GM18499 (cell line): ENCODE measurements at regions not wholly inside any gene's neighbourhood (a gene's known extent, or its start where the extent isn't known, plus 50 kb on each side); places are given as distances from the start of the nearest gene placed in this dataset.

ENCODE experiments used
- ATAC-seq: cut with Tn5 transposase; IDR thresholded peaks from one replicate; pipeline ENCODE4 v1.9.1; 2021; ENCODE audit warnings: moderate number of reproducible peaks; ENCODE audit not compliant: insufficient read depth, unreplicated experiment

GRCh38 chr15:70227147-70227546 lies 129.4 kb upstream of the TLE3 start:
- no peak for ATAC-seq

DNA sequence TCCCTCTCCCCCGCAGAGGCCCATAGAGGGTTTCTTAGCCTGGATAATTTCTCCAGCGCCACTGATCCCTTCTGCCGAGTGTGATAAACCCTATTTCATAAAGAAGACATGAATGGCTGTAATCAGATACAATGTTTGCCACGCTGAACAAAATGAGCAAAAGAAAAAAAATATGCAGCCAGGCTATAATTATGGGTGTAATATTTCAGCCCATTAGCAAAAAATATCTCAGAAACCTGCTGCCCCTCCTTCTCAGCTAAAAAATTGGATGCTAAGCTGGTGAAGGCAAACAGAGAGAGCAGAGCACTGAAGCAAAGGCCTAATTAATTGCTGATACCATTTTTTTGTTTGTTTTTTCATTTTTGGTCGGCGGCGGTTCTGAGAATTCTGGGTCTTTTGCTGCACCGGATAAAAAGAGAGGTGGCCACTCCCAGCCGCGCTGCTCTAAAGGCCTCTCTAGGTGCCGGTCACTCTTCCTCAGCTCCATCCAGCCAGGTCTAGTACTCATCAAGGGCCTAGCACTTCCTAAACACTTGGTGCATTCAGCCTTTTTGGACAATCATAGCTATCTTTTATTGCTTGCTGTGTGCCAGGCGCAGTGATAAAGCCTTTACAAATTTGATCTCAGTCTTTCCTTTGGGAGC lies 128.7 kb upstream of the TLE3 start:
- ATAC-seq: no peak

GRCh38 chr15:70225416-70225815 lies 127.7 kb upstream of the TLE3 start:
- no peak for ATAC-seq

- ATAC-seq: no peak
These were observed 124.9 kb upstream of the TLE3 start for GRCh38 chr15:70222606-70223005.

DNA sequence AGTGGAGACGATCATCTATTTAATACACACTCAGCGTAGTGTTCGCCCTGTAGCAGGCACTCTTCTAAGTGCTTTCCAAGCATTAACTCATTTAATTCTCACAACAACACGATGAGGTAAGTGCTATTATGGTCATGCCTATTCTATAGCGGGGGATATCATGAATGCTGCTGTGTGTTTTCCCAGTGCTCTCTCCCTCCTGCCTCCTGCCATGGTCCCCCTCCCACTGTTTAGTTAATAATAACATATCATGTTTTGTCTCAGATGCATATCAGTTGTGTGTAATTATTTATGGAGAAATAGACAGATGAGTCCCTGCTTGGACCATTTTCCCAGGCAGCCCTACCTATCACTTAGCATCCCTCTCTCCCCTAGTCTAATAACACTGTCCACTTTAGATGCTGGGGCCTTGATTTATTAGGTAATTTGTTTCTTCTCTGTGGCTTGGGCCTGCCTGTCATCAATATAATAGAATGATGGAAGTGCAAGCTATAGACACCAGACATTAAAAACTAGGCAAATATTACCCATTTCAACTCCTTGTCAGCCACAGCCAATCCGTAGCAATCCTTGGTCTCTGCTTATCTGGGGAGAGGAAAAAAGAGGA lies 122.9 kb upstream of the TLE3 start:
- no peak for ATAC-seq

DNA sequence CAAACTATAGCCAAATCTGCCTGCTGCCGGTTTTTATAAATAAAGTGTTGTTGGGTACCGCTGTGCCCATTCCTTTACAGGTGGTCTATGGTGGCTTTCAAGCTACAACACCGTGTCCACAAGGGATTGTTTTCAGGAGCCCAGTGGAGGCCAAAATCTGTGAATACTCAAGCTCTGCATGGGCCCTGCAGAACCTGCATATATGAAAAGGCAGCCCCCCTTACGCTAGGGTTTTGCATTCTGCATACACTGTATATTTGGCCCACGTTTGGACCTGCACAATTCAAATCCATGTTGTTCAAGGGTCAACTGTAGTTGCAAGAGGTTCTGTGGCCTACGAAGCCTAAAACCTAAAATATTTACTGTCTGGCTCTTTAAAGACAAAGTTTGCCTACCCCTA lies 122.2 kb upstream of the TLE3 start:
- ATAC-seq: no peak

DNA sequence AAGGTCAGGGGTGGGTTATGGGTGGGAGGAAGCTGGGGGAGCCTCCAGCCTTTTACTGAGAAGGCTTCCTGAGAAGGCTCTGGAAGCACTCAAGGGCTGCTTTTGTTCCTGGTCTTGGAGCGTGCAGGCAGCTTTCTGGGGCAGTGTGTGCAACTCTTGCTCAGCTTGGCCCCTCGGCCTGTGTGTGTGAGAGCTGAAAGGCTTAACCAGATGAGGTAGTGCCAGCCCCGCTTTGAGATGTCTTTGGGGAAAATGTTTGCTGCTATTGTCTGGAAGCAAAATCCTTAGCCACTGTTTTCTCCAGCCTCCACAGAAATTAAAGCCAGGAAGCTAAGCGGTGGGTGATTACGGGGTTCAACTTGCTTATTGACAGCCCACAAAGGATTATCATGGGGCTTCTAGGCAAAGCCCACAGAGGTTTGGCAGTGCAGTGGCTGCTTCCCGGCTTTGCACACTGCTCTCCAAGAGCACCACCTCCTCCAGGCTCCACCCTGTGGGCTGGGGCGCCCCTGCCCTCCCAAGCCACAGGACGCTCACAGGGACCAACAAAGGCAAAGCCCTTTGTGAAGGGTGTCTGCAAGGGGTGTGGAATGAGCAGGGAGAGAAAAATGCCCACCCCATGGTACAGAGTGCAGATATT lies 121.7 kb upstream of the TLE3 start:
- no peak for ATAC-seq

- no peak for ATAC-seq
These were observed 119.8 kb upstream of the TLE3 start for GRCh38 chr15:70217226-70218160.

GRCh38 chr15:70215951-70216350 lies 118.2 kb upstream of the TLE3 start:
- no peak for ATAC-seq

DNA sequence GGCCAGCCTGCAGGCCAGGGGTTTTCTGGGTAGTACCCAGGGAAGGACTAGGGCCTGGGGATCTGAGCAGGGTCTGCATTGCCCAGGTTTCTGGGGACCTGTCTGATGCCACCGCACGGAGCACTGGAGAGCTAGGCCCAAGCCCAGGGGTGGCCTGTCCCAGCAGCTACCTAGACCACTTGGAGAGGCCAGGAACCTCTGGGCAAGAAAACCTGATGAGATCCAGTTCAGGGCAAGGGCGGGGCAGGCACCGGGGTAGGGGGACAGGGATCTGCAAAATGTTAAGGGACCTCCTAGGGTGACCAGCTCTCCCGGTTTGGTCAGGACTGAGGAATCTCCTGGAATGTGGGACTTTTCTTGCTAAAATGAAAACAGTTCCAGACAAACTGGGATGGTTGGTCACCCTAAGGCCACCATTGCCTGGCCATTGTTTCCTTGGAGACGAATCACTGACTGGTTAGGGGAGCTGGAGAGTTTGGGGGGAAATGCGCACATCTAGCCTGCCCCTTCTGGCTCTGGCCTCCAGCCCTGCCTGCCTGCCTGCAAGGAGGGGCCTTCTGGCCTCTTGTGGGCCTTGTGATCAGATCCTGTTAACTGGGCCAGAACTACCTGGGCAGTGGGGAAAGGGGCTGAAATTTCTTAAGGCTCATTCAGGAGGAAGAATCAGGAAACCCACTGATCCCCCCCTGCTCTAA lies 117.4 kb upstream of the TLE3 start:
- ATAC-seq: no peak

GRCh38 chr15:70214276-70214675 lies 116.6 kb upstream of the TLE3 start:
- no peak for ATAC-seq

- no peak for ATAC-seq
These were observed 116.1 kb upstream of the TLE3 start for GRCh38 chr15:70213794-70214193.

GRCh38 chr15:70212963-70213315 lies 115.2 kb upstream of the TLE3 start:
- ATAC-seq: no peak

DNA sequence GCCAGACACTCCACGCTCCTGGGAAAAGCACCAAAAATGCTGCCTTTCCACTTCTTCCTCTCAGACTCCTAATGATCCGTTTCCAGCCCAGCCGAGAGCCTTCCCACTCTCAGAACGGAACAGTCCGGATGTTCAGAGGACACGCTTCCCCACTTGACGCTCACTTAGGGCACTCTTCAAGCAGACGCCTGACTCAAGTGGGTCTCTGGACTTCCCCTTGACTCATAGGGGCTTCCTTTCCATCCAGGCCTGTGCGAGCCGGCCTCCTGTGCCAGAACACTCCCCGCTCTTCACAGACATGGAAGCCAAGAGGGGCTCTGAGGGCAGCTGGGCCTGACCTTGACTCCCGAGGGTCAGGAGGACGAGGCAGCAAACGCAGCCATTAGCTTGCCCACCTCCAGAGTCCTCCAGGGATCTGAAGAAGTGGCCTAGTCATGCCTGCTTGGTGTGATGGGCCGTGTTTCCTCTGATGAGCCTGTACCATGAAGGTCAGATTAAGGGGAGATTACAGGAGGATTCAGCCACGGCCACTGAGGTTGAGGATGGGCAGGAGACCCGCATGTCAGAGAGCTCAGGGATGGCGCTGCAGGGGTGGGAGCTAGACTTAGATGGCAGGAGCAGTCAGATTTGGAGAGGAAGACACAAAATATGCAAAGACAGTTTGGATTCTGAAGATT lies 114.7 kb upstream of the TLE3 start:
- no peak for ATAC-seq

DNA sequence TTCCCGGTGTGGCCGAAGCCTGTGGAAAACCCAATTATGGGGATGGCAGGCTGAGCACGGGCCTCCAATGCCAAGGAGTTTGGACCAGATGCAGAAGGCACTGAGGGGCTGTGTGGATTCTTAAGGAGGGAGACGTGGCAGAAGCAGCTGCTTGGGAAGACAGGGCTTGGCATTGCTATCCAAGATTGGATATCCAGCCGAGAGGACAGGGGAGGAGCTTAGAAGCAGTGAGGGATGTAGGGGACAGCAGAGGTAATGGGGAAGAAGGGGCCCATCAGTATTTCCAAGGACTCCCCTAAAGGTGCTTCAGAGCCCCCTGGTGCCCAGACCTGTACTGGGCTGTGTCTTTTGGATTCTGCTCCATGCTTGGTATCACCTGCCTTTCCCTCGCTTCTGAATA lies 112.8 kb upstream of the TLE3 start:
- ATAC-seq: no peak

DNA sequence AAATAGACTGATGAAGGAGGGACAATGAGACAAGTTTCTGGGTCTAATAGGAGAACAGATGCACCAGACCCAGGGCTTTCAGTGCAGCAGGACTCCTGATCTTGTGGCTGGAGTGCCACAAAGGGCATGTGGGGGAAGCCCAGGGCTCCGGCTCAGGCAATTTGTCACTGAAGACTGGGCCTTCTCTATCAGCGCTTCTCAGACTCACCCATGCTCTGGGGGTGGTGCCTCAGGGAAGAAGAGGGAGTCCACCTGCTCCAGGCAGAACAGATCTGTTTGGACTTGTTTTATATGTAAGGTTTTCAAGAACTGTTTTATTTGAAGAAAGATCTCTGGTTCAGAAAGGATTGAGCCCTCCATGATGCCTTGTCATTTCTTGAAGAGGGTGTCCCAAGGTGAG lies 112.4 kb upstream of the TLE3 start:
- ATAC-seq: no peak

DNA sequence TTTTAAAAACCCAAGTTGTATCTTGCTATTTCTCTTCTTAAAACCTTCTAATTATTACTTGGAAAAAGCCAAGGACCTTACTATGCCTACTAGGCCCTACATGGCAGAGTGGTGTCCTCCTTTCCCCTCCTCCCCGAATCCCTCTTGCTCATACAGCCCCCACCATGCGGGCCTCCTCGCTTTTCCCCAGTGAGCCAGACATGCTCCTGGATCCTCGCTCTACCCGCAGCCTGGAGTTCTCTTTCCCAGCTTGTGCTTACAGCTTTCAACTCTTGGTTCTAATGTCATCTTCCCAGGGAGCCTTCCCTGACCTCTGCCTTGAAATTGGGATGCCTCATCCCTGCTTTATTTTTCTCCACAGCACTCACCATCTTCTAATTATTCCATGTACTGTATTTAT lies 111.8 kb upstream of the TLE3 start:
- ATAC-seq: no peak

GRCh38 chr15:70208332-70208731 lies 110.6 kb upstream of the TLE3 start:
- no peak for ATAC-seq

DNA sequence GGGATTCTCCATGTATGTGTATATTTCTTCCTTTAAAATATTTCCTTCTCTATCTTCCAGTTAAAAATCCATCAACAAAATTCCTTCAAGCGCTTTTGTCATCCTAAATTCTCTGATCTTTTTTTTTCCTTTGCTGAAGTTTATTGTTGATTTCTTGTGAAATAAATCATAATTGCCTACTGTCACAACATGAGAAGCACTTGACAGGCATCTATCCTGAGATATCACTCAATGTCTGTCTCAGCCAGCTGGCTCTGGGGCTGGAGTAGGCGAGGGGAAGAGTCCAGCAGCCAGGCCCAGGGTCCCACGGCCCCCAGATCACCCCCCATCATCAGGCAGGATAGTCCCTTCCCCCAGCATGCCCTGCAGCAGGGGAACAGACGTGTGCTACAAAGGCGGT lies 109.0 kb upstream of the TLE3 start:
- ATAC-seq: no peak

DNA sequence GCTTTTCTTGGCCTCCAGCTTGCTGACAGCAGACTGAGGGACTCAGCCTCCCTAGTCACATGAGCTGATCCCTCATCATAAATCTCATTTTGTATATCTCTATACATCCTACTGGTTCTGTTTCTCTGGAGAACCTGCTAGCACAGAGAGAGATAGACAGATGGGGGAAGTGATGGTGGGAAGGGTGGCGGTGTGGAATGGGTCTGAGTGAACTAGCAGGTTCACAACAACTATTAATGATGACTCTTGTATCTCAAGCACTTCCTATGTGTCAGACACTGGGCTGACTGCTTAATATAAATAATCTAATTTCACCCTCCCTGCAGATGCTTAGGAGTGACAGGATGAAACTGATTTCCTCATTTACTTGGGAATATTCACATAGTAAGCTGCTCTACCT lies 106.9 kb upstream of the TLE3 start:
- ATAC-seq: no peak
